ENCODE measurements at regions not wholly inside any gene's neighbourhood (a gene's known extent, or its start where the extent isn't known, plus 50 kb on each side); places are given as distances from the start of the nearest gene placed in this dataset.

DNA sequence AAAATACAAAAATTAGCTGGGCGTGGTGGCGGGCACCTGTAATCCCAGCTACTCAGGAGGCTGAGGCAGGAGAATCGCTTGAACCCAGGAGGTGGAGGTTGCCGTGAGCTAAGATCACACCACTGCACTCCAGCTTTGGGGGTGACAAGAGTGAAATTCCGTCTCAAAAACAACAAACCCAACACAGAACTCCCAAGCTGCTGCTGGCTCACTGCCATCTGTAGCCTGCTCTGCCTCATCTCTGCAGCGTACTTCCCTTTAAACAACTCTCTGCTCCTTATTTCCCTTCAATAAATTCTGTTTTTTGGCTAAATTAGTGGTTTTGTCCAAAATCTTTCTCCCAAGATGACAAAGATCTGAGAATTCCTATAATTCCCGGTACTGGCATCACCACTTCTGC lies 189.2 kb upstream of the GALNT17 start:
- Histone ChIP-seq H2AFZ (ENCODE audit: insufficient read depth, low read depth, low read length, poor library complexity, severe bottlenecking) (no peak overlapping the region), H3K9ac (ENCODE audit: insufficient read depth, low read length, poor library complexity, severe bottlenecking) (no peak overlapping the region), H3K27ac (ENCODE audit: low read depth in 1 of 2, low read length in 2 of 2) (no peak overlapping the region), H3K4me1 (ENCODE audit: control insufficient read depth in 1 of 2, insufficient read depth in 2 of 2, low read length in 2 of 2) (no peaks in the 10 kb centered on the region), H3K9me3 (replicated peaks in 1 of 2; ENCODE audit: control insufficient read depth in 1 of 2, insufficient read depth in 1 of 2, low read length in 2 of 2) (peaks cover 4 to 19% of the 10 kb centered on the region in 2 donors), H4K20me1 (ENCODE audit: insufficient read depth, low read length) (no peaks in the 10 kb centered on the region), H3K27me3 (ENCODE audit: control insufficient read depth in 2 of 2, insufficient read depth in 2 of 2, low read length in 2 of 2) (no peaks in the 10 kb centered on the region), H3K4me3 (replicated peaks in 1 of 3; ENCODE audit: low read depth in 2 of 3, low read length in 3 of 3) (no peak overlapping the region), H3K4me2 (replicated peaks; ENCODE audit: extremely low read depth, low read length, poor library complexity, severe bottlenecking) (no peak overlapping the region), H3K36me3 (replicated peaks in 1 of 2; ENCODE audit: control insufficient read depth in 1 of 2, insufficient read depth in 2 of 2, low read length in 2 of 2) (no peaks in the 10 kb centered on the region), H3K79me2 (ENCODE audit: insufficient read depth, low read length) (no peaks in the 10 kb centered on the region)
- Mint-ChIP-seq H3K27me3 (ENCODE audit: low read depth in 3 of 3) (peaks cover 1 to 2% (median 2%) of the 10 kb centered on the region in 3 donors), H3K4me1 (no peaks in the 10 kb centered on the region), H3K27ac (no peak overlapping the region), H3K36me3 (no peaks in the 10 kb centered on the region), H3K4me3 (no peak overlapping the region), H3K9me3 (peaks cover 7 to 31% (median 13%) of the 10 kb centered on the region in 7 donors)
- intact Hi-C loops (cut with micrococcal nuclease), result no loop called here
- TF ChIP-seq, protein P1, sequence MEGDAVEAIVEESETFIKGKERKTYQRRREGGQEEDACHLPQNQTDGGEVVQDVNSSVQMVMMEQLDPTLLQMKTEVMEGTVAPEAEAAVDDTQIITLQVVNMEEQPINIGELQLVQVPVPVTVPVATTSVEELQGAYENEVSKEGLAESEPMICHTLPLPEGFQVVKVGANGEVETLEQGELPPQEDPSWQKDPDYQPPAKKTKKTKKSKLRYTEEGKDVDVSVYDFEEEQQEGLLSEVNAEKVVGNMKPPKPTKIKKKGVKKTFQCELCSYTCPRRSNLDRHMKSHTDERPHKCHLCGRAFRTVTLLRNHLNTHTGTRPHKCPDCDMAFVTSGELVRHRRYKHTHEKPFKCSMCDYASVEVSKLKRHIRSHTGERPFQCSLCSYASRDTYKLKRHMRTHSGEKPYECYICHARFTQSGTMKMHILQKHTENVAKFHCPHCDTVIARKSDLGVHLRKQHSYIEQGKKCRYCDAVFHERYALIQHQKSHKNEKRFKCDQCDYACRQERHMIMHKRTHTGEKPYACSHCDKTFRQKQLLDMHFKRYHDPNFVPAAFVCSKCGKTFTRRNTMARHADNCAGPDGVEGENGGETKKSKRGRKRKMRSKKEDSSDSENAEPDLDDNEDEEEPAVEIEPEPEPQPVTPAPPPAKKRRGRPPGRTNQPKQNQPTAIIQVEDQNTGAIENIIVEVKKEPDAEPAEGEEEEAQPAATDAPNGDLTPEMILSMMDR (IDR thresholded peaks at IDR 0.05), result no peak
- no peak for DNase-seq
- 95% methylated on average over 3 of the region's 7 CpGs for WGBS (ENCODE audit: insufficient coverage)

GRCh38 chr7:70944516-70944915 lies 187.4 kb upstream of the GALNT17 start:
- no peaks in the 10 kb centered on the region for H4K20me1 ChIP-seq (ENCODE audit: insufficient read depth, low read length)
- no peak overlapping the region for H2AFZ ChIP-seq (ENCODE audit: insufficient read depth, low read depth, low read length, poor library complexity, severe bottlenecking)
- no peak overlapping the region for H3K27ac Mint-ChIP-seq
- H3K79me2 ChIP-seq (ENCODE audit: insufficient read depth, low read length), result no peaks in the 10 kb centered on the region
- intact Hi-C loops (cut with micrococcal nuclease), result no loop called here
- TF ChIP-seq, protein P1 (IDR thresholded peaks at IDR 0.05), result no peak
- no peak overlapping the region for H3K9ac ChIP-seq (ENCODE audit: insufficient read depth, low read length, poor library complexity, severe bottlenecking)
- no peaks in the 10 kb centered on the region for H3K4me1 Mint-ChIP-seq
- no peak overlapping the region for H3K27ac ChIP-seq (ENCODE audit: low read depth in 1 of 2, low read length in 2 of 2)
- no peaks in the 10 kb centered on the region for H3K36me3 Mint-ChIP-seq
- 76% methylated on average over 4 of the region's 4 CpGs for WGBS (ENCODE audit: insufficient coverage)
- H3K36me3 ChIP-seq (replicated peaks in 1 of 2; ENCODE audit: control insufficient read depth in 1 of 2, insufficient read depth in 2 of 2, low read length in 2 of 2), result no peaks in the 10 kb centered on the region
- no peaks in the 10 kb centered on the region for H3K4me1 ChIP-seq (ENCODE audit: control insufficient read depth in 1 of 2, insufficient read depth in 2 of 2, low read length in 2 of 2)
- H3K4me3 ChIP-seq (replicated peaks in 1 of 3; ENCODE audit: low read depth in 2 of 3, low read length in 3 of 3), result no peak overlapping the region
- H3K9me3 ChIP-seq (replicated peaks in 1 of 2; ENCODE audit: control insufficient read depth in 1 of 2, insufficient read depth in 1 of 2, low read length in 2 of 2), result peaks cover 4 to 16% of the 10 kb centered on the region in 2 donors
- no peak for DNase-seq
- no peak overlapping the region for H3K4me3 Mint-ChIP-seq
- H3K27me3 Mint-ChIP-seq (ENCODE audit: low read depth in 3 of 3), result peaks cover 1 to 2% (median 2%) of the 10 kb centered on the region in 3 donors
- peaks cover 4 to 21% (median 16%) of the 10 kb centered on the region in 7 donors for H3K9me3 Mint-ChIP-seq
- no peak overlapping the region for H3K4me2 ChIP-seq (replicated peaks; ENCODE audit: extremely low read depth, low read length, poor library complexity, severe bottlenecking)
- H3K27me3 ChIP-seq (ENCODE audit: control insufficient read depth in 2 of 2, insufficient read depth in 2 of 2, low read length in 2 of 2), result no peaks in the 10 kb centered on the region

Measured in CD14-positive monocyte (primary cell).